Spleen (tissue), 7 donors: ENCODE measurements at regions not wholly inside any gene's neighbourhood (a gene's known extent, or its start where the extent isn't known, plus 50 kb on each side); places are given as distances from the start of the nearest gene placed in this dataset.

Source experiments
- CTCF ChIP-seq, 11 experiments: fragments of 200-600 bp in 7 of 11; fragments of 450-650 bp in 4 of 11; sonication (generic) in 4 of 11; IDR thresholded peaks in 8 of 11; conservative IDR thresholded peaks in 3 of 11; 1 replicate in 7 of 11; 2 replicates in 4 of 11; pipeline versions ENCODE4 v1.4.0 to v1.8.0; 2016 to 2021; ENCODE audit warnings: antibody characterized with exemption in 11 of 11, inconsistent platforms in 4 of 11, mild to moderate bottlenecking in 1 of 11
- POLR2A ChIP-seq, 3 donors: fragments of 450-650 bp; IDR thresholded peaks; one replicate each; pipeline ENCODE4 v1.5.1; 2017; ENCODE audit warnings: antibody characterized with exemption in 3 of 3, mild to moderate bottlenecking in 1 of 3
- POLR2AphosphoS5 ChIP-seq, 3 donors: sonication (generic); formaldehyde crosslinking; IDR thresholded peaks; one replicate each; pipeline ENCODE4 v1.5.1; 2017; ENCODE audit warnings: antibody characterized with exemption in 3 of 3
- donor health status: DM: no; HTN: no; CAD: no; lungs with moderate emphysema.
- donor health status: DM: no; HTN: no; CAD: no.
- donor health status: DM: no; HTN: no; CAD: no.

DNA sequence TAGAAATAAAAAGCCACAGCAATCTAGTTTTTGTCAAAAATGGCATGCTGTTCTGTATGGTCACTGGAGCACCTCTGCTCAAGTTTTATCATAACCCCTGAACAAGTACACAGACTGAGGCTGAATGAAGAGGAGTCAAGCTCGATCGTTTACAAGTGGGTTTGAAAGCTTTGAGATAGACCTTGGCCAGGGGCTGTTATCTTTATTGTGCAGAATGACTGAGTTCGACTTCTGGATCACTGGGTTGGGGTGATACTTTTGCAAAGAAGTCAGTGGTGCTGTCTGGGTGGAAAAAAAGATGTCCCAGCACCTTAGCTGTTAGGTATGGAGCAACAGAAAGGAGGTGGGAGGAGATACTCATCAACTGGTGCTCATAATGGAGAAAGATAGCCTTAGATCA, 446.0 kb downstream of the HACE1 start:
- TF ChIP-seq CTCF (IDR thresholded peaks at IDR 0.05 in 8 of 11, conservative IDR thresholded peaks at IDR 0.05 in 3 of 11) (no peak), POLR2AphosphoS5 (IDR thresholded peaks at IDR 0.05) (no peak), POLR2A (IDR thresholded peaks at IDR 0.05) (no peak)
